HG03025 (cell line): ENCODE measurements at regions not wholly inside any gene's neighbourhood (a gene's known extent, or its start where the extent isn't known, plus 50 kb on each side); places are given as distances from the start of the nearest gene placed in this dataset.

Source experiments
- ATAC-seq: cut with Tn5 transposase; IDR thresholded peaks from one replicate; pipeline ENCODE4 v1.9.1; 2021; ENCODE audit warnings: mild to moderate bottlenecking, moderate library complexity; ENCODE audit not compliant: unreplicated experiment, low FRiP score

DNA sequence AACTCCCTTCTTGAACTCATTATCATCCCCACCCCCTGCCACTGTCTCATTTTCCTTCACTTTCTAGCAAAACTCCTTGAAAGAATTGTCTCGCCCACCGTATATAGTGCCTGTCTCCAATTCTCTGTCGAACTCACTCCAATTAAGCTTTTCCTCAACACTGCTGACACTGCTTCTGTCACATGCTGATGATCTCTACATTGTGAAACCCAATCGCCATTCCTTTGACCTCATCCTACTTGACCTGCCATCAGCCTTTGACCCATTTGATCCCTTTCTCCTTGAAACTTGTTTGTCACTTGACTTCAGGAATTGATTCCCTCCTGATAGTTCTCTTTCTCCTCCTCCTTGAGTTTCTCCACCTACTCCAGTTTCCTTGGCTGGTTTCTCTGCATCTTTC is 54.8 kb downstream of the CCDC71L start:
- ATAC-seq: no peak

DNA sequence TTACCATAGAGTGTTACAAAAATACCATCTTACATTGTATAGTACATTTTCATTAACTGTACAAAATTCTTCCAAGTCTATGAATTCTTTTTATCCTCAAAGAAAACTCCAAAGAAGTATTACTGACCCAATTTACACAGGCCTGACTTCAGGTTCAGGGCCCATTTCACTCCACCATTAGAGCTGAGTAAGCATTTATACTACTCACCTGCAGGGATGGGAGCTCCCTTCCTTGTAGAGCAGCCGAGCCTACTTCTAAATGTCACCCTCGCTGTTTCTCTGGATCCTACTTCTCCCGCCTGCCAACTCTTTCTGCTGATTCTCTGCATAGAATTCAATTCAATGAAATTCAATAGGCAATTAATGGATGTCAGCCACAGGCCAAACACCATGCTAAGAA is 56.0 kb downstream of the CCDC71L start:
- ATAC-seq: no peak

DNA sequence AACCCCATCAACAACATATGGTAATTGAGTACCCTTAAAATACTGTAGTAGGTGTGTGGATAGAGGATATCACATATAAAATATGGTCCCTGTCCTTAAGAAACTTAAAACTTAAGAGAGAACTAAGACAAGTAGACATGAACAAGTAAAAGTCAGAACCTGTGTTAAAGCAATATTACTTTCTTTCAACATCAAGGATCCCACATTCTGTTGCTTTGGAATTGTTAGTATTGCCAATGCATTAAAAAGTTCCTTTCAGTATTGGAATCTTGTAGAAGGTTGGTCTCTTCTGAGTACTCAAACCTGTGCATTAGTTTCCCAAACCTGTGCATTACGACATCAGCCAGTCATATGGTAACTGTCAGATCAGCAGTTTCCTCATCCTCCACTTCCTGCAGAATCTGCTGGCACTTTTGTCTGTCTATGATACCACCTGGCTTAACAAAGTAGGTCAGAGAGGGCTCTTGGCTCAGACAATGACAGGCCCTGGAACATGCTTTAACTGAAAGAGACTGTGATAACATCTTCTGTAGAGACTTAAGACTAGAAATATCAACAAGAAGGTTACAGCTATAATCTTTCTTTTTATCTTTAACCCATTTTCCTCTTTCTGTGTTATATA is 56.5 kb downstream of the CCDC71L start:
- ATAC-seq: no peak

DNA sequence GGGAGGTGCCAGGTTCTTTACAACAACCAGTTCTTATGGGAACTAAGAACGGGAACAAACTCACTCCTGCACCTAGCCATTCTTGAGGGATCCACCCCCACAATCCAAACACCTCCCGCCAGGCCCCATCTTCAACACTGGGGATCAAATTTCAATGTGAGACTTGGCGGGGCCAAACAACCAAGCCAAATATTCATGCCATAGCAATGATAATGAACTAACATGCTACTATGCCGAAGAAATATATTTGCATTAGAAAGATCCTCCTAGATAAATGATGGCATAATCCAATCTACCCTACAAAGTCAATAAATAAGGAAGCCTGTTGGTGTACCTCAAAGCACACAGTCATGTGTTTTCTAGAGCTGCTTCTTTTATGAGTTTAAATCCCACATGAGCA is 57.6 kb downstream of the CCDC71L start:
- ATAC-seq: no peak

DNA sequence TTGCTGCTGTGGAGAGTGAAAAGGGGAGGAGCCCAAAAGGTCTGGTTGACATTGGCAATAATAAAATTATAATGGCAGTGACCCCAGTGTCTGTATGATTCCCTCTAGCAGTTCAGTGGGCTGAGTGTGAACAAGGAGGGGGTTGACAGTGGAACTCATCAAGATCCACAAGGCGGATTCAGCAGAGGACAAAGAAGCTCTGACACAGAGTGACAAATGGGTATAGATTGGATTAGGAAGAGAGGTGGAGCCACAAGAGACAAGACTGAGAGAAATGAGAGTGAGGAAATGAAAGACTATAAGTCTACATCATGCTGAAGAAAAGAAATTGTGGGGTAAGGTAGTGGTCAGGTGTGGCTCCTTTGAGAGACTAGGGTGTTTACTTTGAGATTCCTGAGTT is 58.9 kb downstream of the CCDC71L start:
- ATAC-seq: no peak

DNA sequence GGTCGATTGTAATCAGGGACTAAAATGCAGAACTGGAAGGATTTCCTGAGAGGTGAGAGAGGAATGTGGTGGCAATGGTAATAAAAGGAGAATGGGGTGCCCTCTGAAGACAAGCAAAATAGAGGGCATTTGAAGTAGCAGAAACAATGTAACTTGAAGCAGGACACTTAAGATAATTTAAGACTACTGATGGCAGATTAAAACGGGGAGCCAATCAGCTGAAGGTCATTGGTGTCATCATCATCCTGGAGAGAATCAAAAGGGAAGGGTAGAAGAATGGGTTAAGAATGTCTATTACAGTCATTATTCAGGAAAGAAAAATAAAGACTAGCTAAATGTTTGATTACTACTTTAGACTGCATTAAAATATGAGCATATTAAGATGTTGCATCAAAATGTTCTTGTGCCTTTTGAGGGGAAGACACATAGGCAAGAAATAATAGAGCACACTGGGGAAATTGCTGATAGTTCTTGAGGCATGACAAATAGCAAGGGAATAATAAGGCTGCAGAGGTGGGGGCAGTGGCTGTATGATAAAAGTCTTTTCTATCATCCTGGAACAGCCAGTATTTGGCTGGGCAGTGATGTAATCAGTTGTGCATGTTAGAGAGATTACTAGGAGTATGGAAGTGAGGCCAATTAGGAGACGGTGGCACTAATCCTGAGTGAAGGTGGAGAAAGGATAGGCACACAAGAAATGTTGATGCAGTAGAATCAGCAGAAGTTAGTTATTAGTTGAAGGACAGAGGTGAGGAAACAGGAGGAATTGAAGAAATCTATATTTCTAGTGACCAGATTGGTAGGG is 60.2 kb downstream of the CCDC71L start:
- no peak for ATAC-seq

DNA sequence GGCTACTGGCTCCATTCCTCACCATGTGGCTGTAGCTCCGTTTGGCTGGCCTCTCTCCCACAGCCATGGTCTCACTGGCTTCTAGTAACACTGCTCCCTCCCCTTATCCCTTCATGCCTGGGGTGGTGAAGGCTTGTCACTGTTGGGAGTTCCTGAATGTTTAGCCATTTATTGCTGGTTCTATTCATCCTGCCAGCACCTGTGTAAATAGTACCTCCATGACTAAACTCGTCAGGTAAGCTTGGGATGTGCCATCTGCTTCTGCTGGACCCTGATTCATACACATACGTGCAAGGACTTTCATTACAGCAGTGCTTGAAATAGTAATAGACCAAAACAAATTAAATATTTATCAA is 61.6 kb downstream of the CCDC71L start:
- no peak for ATAC-seq

DNA sequence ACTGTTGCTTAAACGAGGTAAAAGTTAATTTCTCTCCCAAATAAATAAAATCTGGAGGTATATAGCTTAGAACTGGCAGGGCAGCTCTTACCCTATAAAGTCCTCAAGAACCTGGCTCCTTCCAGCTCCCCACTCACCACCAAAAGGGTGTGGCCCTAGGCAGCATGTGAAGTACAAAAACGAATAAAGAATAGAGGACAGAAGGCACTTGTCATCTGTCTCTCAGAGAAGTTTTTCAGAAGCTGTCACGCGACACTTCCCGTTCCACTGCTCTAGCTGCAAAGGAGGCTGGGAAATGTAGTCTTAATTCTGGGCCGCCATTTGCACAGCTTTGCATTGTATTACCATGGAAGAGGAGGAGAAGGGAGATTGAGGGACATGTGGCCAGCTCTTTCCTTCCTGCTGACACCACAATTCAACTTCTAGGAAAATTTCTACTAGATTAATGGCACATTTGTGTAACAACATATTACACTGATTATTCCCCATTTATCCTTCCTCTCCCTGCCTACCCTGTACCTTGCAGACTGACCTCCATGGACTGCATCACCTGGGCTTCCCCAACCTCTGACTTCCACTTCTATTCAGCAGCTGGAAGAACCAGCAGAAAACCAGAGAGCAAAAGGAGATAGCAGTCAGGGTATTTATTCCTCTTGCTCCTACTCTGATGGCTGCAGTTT is 62.2 kb downstream of the CCDC71L start:
- ATAC-seq: peak; percentile 98

DNA sequence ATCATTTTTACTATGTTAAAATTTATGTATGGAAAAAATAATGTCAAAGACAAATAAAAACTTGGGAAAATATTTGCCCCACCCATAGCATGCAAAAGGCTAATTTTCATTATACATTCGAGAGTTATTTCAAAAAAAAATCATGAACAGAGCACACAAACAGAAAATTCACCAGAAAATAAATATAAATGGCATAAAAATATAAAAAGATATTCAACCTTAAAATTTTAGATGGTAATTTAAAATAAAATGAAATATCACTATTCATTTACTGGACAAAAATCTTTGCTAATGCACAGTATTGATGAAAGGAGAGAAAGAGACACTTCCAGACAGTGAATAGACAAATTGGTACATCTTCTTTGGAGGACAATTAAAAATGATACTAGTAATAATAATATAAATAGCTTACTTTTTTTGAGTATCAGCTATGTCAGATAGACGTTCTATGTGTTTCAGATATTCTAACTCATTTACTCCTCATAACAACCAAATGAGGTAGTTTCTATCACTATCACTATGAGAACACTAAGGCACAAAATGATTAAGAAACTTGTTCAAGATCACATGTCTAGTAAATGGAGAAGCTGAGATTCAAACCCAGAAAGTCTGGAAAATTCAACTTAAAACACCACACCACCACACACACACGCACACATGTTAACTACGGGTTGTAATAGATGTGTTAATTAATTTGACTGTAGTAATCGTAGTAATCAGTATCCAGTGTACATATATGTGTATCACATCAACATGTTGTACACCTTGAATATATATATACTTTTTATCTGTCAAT is 63.0 kb downstream of the CCDC71L start:
- ATAC-seq: no peak

DNA sequence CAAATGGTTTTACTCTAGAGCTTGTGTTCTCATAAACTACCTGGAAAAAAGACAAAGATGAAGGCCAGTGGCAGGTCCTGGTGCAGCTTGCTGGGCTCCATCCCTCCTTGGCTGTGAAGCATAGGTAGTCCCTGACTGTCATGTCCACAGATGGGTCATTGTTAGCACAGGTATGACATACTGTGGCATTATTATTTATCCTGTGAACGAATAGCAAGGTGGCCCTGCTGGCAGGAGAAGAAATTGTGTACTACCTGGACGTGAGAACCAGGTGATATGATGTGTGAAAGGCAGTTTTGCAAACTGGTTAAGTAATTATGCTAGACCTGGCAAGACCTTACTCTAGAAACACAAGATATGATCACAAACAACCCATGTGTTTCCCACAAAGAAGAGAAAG is 63.9 kb downstream of the CCDC71L start:
- no peak for ATAC-seq

DNA sequence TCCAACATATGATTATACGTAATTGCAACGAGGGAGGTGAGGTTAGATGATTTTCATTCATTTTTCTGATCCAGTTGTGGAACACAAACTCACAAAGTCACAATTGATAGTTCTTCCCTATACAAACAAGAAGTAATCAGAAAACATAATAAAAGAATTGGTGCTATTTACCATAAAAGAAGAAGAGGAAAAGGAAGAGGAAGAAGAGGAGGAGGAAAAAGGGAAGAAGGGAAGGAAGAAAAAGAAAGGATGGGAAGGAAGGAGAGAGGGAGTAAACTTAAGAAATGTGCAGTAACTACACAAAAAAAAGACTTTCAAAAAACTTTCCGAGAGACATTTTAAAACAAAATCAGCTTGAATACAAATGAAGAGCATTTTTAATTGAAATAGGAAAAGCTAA is 65.0 kb downstream of the CCDC71L start:
- no peak for ATAC-seq

DNA sequence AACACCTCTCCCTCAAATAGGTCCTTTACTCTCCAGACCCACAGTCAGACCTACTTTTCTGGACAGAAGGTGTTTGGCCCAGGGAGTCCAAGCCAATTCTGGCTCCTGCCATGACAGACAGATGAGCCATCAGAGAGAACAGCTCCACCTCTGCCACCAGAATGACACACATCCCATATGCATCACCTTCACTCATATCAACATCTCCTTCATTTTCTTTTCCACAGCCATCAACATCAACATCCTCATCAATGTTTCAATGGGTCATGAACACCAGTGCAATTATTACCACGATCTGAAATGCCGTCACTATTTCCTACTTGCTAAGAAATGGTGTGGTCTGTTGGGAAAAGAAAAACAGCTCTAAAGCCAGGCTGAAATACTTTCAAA is 67.9 kb downstream of the CCDC71L start:
- no peak for ATAC-seq

DNA sequence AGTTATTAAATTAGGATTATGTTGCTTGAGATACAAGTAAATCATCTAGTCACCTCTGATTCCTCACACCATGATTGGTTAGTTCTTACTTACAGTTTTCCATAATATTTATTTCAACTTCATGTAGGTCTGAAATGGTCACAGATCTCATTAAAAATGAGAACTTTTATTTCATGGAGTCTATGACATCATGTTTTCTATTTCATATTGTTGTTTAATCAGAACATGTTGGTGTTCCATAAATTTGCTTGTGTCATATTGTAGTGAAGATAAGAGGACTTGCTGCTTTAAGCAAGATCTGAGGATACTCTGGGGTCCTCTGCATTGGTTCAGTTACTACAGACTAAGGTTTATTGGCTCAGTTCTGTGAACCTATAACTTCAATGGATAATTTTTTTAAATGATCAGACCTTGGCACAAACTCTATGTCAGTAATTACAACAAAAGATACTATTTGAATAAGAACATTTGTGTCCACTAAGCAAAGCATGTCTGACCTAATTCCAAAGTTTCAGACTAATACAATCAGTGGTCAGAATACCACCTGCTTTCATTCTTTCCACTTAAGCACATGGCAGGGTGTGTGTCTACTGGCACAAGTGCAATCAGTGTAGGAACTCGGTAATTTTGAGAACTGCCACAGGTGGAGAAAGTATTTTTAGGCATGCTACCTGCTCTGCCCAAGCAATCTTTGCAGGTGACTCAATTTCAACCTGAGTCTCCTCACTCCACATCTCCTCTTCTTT is 68.5 kb downstream of the CCDC71L start:
- ATAC-seq: no peak

DNA sequence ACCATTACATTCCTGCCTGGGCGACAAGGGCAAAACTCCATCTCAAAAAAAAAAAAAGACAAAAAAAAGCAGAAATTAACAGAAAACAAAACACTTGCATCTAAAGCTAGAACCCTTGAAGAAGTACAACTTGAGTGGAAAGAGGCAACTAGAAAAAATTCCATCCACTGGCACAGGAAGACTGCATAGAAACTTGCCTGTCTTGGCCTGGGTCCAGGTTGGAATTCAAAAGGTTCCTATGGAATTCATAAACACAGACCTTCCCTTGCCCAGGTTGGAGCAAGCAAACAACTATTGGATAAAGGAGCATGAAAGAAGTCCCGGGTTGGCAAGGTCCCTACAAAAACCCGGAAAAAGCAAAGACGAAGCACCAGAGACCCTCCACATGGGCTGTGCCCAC is 69.8 kb downstream of the CCDC71L start:
- ATAC-seq: no peak

DNA sequence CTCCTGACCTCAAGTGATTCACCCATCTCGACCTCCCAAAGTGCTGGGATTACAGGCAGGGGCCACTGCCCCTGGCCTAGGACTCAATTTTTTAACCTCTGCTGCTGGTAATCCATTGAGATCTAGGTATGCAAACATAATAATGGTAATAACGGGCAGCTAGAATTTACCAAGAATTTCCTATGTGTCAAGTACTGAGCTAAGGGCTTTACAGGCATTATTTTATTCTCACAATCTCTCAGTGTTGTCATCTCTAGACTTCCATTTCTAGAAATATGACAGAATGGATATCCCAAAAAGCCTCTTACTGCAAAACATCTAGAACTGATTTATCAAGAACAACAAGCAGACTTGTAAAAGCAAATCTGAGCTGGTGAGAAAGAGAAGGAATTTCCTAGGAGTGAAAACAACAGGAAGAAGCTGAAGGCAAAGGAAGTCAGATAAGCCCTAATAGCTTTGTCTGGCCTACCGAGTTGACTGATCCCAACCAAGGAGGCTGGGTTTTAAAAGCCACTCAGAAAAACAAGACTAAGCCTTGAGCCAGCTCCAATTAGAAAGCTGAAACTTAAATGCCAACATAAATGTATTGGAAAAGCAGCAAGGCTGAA is 70.6 kb downstream of the CCDC71L start:
- ATAC-seq: no peak

DNA sequence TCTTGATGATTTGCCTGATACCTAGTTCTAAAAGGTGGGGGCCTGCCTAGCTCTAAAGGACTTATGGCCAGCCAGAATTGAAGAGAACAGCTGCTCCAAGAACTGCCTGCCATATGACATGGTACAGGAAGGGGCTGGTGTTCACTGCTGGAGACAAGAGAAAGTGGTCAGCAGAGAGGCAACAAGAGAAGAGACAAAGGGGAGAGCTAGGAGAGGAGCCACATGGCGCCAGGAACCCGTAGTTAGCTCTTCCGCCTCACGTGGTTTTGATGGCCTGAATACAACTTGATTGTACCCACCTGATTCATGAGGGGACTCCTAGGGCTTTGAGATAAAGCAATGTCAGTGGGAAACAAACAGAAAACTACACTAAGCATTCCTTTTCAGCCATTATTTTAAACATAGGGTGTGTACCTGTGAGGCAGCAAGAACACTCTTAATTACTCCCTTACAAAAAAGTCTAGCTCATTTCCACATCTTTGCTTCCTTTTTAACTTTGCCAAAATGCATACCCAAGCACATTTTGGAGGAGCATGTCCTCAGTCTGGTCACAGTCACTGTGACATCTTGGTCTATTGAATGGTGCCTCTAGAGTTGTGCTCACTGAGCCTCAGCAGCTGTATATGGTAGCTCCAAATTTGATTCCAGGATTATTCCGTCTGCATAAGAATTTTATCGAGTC is 71.6 kb downstream of the CCDC71L start:
- no peak for ATAC-seq

DNA sequence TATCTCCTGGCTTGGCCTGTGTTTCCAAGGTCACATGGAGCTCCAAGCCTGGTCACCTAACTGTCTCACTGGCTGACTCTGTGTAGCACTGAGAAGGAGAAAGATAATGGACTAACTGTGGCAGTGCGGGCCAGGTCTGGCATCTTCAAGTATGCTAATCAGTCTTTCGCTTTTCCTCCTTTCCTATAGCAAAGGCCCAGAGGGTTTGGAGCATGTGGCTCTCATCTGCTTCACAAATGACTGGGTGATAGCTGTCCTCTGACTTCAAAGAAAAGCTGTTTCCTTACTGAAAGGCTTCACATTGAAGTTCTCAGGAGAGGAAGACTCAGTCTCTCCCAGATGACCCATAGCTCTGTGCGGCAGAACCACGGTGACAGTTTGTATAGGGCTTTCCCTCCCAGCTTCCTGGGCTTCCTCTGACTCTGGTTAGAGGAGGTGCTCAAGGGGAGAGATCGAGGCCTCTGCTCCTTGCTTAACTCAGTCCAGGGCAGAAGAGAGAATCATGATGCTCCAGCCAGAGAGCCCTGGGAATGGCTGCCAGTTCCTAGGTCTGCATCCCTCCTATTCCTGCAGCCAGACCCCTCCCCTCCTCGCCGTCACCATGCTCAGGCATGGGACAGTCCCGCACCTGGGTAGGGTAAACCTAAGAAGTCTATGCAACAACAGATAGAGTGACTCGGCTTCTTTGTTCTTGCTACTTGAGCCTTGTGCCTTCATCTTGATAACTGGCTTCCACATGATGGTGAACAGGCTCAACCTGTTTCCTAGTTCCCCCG is 72.3 kb downstream of the CCDC71L start:
- ATAC-seq: no peak

DNA sequence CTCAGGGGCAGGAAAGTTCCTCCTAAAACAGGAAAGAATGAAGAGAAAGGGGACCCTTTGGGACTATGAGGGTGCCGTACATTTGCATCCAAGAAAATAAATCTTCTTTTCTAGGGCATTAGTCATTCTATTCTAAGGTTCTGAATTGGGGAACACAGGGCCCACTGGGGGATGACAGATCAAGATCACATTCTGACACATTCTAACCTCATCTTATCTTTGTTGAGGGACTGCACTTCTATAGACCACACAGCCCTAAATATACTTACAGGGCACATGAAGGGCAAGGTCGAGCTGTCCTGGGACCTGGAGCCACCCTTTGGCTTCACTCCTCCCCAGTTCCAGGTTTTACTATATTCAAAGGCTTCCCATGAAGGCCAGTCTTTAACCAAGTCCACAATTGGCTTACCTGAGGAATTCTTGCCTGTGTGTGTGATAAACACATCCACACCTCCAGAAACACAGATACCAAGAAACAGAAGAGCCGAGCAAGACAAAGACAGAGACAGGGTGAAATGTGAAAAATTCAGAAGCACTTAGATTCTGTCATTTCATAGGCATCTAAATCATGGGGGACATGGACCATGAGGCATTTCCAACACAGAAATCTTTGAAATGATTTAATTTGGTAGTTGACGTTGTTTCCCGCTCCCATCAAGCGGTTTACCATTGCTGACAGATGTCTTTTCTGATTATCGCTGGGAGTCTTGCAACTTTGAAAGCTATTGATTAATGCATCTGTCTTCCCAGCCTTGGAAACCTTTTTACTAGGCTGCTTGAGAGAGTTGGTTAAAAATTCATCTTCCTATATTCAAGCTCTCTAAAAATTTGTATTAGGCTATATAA is 75.8 kb downstream of the CCDC71L start:
- no peak for ATAC-seq
